ENCODE measurements at regions not wholly inside any gene's neighbourhood (a gene's known extent, or its start where the extent isn't known, plus 50 kb on each side); places are given as distances from the start of the nearest gene placed in this dataset.

- no peak for TF ChIP-seq CTCF (IDR thresholded peaks at IDR 0.05 in 4 of 5, conservative IDR thresholded peaks at IDR 0.05 in 1 of 5)
- no peak for TF ChIP-seq POLR2A (IDR thresholded peaks at IDR 0.05)
Observed at GRCh38 chr7:118995350-118995749, 770.8 kb downstream of the ANKRD7 start.

Measured in gastrocnemius medialis (tissue), 4 donors.